HCT116 (cell line): ENCODE measurements at regions not wholly inside any gene's neighbourhood (a gene's known extent, or its start where the extent isn't known, plus 50 kb on each side); places are given as distances from the start of the nearest gene placed in this dataset.

Experiments used
- ATAC-seq: fragments of 200-7000 bp; cut with Tn5 transposase; 2 replicates; pipeline ENCODE4 v1.9.1; 2020; ENCODE audit warnings: mild to moderate bottlenecking, moderate library complexity
- BruUV-seq: library from RNA; stranded (reverse); fragments of 400-500 nt; replicated peaks from 2 replicates; lab custom pipeline; 2021; lab: Mats Ljungman, UMichigan
- CTCF ChIA-PET: fragments of 300-600 bp; sonication (Branson Sonifier 250); formaldehyde crosslinking; loops from one replicate; lab custom pipeline; 2021; ENCODE audit warnings: antibody characterized with exemption; lab: Charles Lee
- POLR2A ChIA-PET: fragments of 300-600, 350-600 bp; sonication (Branson Sonifier 250); formaldehyde crosslinking; loops from one replicate; lab custom pipeline; 2021; ENCODE audit warnings: antibody characterized with exemption; lab: Charles Lee
- RAD21 ChIA-PET, 2 experiments: fragments of 300-600 bp; sonication (Branson Sonifier 250); formaldehyde crosslinking; loops; one replicate each; lab custom pipeline; 2023; ENCODE audit warnings: low total read pairs in 2 of 2; ENCODE audit not compliant: uncharacterized antibody in 2 of 2, unreplicated experiment in 2 of 2, low non-redundant PET in 1 of 2; lab: Charles Lee
- DNase-seq: peaks from one replicate; pipeline ENCODE4 v3.0.0-alpha.2; 2010; ENCODE audit warnings: low read depth, low spot score
- H2AFZ ChIP-seq: fragments of 200-600 bp; shearing (Covaris generic), sonication (generic); 2 replicates; pipeline ENCODE4 v1.6.1; 2017; ENCODE audit warnings: low read depth, mixed run types, mixed read lengths, antibody characterized with exemption, low read length; ENCODE audit not compliant: poor library complexity, severe bottlenecking
- H3K27ac ChIP-seq: 2 replicates; pipeline ENCODE4 v1.5.1; 2012; ENCODE audit warnings: low read depth, low read length
- H3K27me3 ChIP-seq: fragments of 200-600 bp; sonication (generic); 2 replicates; pipeline ENCODE4 v1.6.1; 2016; ENCODE audit warnings: mixed run types, low read length, mixed read lengths; ENCODE audit not compliant: insufficient read depth
- H3K36me3 ChIP-seq, 2 experiments: fragments of 200-500 bp in 1 of 2; fragments of 200-600 bp in 1 of 2; sonication (Bioruptor generic) in 1 of 2; sonication (generic) in 1 of 2; 2 replicates each; pipeline versions ENCODE4 v1.5.1 to v1.6.1; 2014 to 2016; ENCODE audit warnings: low read length in 2 of 2, inconsistent platforms in 1 of 2, mixed read lengths in 1 of 2, mixed run types in 1 of 2; ENCODE audit not compliant: insufficient read depth in 2 of 2, control insufficient read depth in 1 of 2
- H3K4me1 ChIP-seq, 2 experiments: fragments of 200-600 bp in 1 of 2; sonication (generic) in 1 of 2; 2 replicates each; pipeline versions ENCODE4 v1.5.1 to v1.6.1; 2012 to 2017; ENCODE audit warnings: low read length in 2 of 2, inconsistent platforms in 1 of 2, mild to moderate bottlenecking in 1 of 2, mixed read lengths in 1 of 2, mixed run types in 1 of 2, moderate library complexity in 1 of 2; ENCODE audit not compliant: insufficient read depth in 2 of 2, control insufficient read depth in 1 of 2
- H3K4me2 ChIP-seq: fragments of 200-600 bp; sonication (generic); 2 replicates; pipeline ENCODE4 v1.6.1; 2017; ENCODE audit warnings: mixed run types, low read length, mixed read lengths
- H3K4me3 ChIP-seq, 2 experiments: fragments of 200-600 bp in 1 of 2; sonication (generic) in 1 of 2; replicated peaks in 1 of 2; 2 replicates each; pipeline ENCODE4 v1.5.1; 2011 to 2016; ENCODE audit warnings: low read length in 2 of 2, control low read depth in 1 of 2, low read depth in 1 of 2, mild to moderate bottlenecking in 1 of 2, mixed read lengths in 1 of 2, mixed run types in 1 of 2
- H3K79me2 ChIP-seq: fragments of 200-600 bp; sonication (generic); 2 replicates; pipeline ENCODE4 v1.6.1; 2017; ENCODE audit warnings: mild to moderate bottlenecking, mixed run types, low read length, moderate library complexity, mixed read lengths; ENCODE audit not compliant: insufficient read depth
- H3K9ac ChIP-seq: fragments of 200-600 bp; sonication (generic); 2 replicates; pipeline ENCODE4 v1.6.1; 2016; ENCODE audit warnings: low read length, mixed read lengths
- H3K9me2 ChIP-seq: fragments of 200-600 bp; sonication (generic), shearing (Covaris generic); 2 replicates; pipeline ENCODE4 v1.6.1; 2017; ENCODE audit warnings: mixed run types, mild to moderate bottlenecking, moderate library complexity; ENCODE audit not compliant: insufficient read depth
- H3K9me3 ChIP-seq, 2 experiments: fragments of 200-500 bp in 1 of 2; fragments of 200-600 bp in 1 of 2; sonication (Bioruptor generic) in 1 of 2; sonication (generic) in 1 of 2; 2 replicates each; pipeline ENCODE4 v1.6.1; 2014 to 2017; ENCODE audit warnings: low read length in 2 of 2, mixed read lengths in 2 of 2, inconsistent platforms in 1 of 2, low read depth in 1 of 2, mild to moderate bottlenecking in 1 of 2, mixed run types in 1 of 2, moderate library complexity in 1 of 2; ENCODE audit not compliant: control insufficient read depth in 1 of 2, insufficient read depth in 1 of 2
- H4K20me1 ChIP-seq: fragments of 200-600 bp; sonication (generic), shearing (Covaris generic); 2 replicates; pipeline ENCODE4 v1.6.1; 2017; ENCODE audit warnings: mixed run types, mild to moderate bottlenecking, moderate library complexity; ENCODE audit not compliant: insufficient read depth
- CBX3 ChIP-seq: IDR thresholded peaks from 2 replicates; pipeline ENCODE4 v1.6.1; 2012; ENCODE audit warnings: low read depth
- CEBPB ChIP-seq: IDR thresholded peaks from 2 replicates; pipeline ENCODE4 v1.6.1; 2012; ENCODE audit warnings: low read depth
- CTCF ChIP-seq, 3 experiments: fragments of 200-600 bp in 1 of 3; sonication (generic) in 1 of 3; IDR thresholded peaks in 2 of 3; conservative IDR thresholded peaks in 1 of 3; 2 replicates each; pipeline ENCODE4 v1.5.1; 2012 to 2017; ENCODE audit warnings: low read depth in 2 of 3, low read length in 2 of 3, antibody characterized with exemption in 1 of 3, borderline replicate concordance in 1 of 3, control low read depth in 1 of 3, mild to moderate bottlenecking in 1 of 3, mixed read lengths in 1 of 3, mixed run types in 1 of 3, moderate library complexity in 1 of 3; ENCODE audit not compliant: insufficient read depth in 1 of 3
- EGR1 ChIP-seq: IDR thresholded peaks from 2 replicates; pipeline ENCODE4 v1.6.1; 2012; ENCODE audit warnings: low read depth
- ELF1 ChIP-seq: IDR thresholded peaks from 2 replicates; pipeline ENCODE4 v1.6.1; 2012; ENCODE audit warnings: low read depth, borderline replicate concordance
- EZH2 ChIP-seq: fragments of 200-600 bp; sonication (generic); IDR thresholded peaks from 2 replicates; pipeline ENCODE4 v1.6.1; 2017; ENCODE audit warnings: antibody characterized with exemption, mixed run types
- EZH2phosphoT487 ChIP-seq: fragments of 200-600 bp; IDR thresholded peaks from 2 replicates; pipeline ENCODE4 v1.6.1; 2018; ENCODE audit warnings: antibody characterized with exemption, borderline replicate concordance
- FOSL1 ChIP-seq: IDR thresholded peaks from 2 replicates; pipeline ENCODE4 v1.6.1; 2012; ENCODE audit warnings: low read depth
- JUND ChIP-seq: IDR thresholded peaks from 2 replicates; pipeline ENCODE4 v1.6.1; 2012
- MAX ChIP-seq: IDR thresholded peaks from 2 replicates; pipeline ENCODE4 v1.6.1; 2012
- RAD21 ChIP-seq: IDR thresholded peaks from 2 replicates; pipeline ENCODE4 v1.6.1; 2012; ENCODE audit warnings: low read depth, mild to moderate bottlenecking
- SIN3A ChIP-seq: IDR thresholded peaks from 2 replicates; pipeline ENCODE4 v1.6.1; 2012; ENCODE audit warnings: low read depth
- SP1 ChIP-seq: IDR thresholded peaks from 2 replicates; pipeline ENCODE4 v1.6.1; 2012; ENCODE audit warnings: low read depth
- TCF7L2 ChIP-seq: IDR thresholded peaks from 2 replicates; pipeline ENCODE4 v1.7.0; 2011; ENCODE audit warnings: borderline replicate concordance, inconsistent platforms; ENCODE audit not compliant: insufficient read depth, insufficient read length; ENCODE audit errors: extremely low read depth
- YY1 ChIP-seq: IDR thresholded peaks from 2 replicates; pipeline ENCODE4 v1.6.1; 2011; ENCODE audit warnings: low read length, low read depth, moderate library complexity, mild to moderate bottlenecking; ENCODE audit not compliant: insufficient replicate concordance; ENCODE audit errors: extremely low read depth
- ZFX ChIP-seq: fragments of 450-650 bp; IDR thresholded peaks from 2 replicates; pipeline ENCODE4 v1.6.1; 2017
- ZNF274 ChIP-seq: fragments of 200-500 bp; sonication (Bioruptor generic); IDR thresholded peaks from 2 replicates; pipeline ENCODE4 v1.6.1; 2014; ENCODE audit warnings: mild to moderate bottlenecking, low read depth, low read length, inconsistent platforms
- intact Hi-C: fragments of 100-400 bp; cut with micrococcal nuclease; formaldehyde crosslinking; loops from 2 replicates; pipeline ENCODE4 v1.10.0; 2022
- TF ChIP-seq, protein P1 (sequence below): IDR thresholded peaks from 2 replicates; pipeline ENCODE4 v1.6.1; 2011; ENCODE audit warnings: mild to moderate bottlenecking, low read length, moderate library complexity; ENCODE audit not compliant: insufficient replicate concordance; ENCODE audit errors: extremely low read depth

- Histone ChIP-seq H3K4me1 (no peaks in the 10 kb centered on the region), H3K9ac (no peak overlapping the region), H3K9me2 (no peaks in the 10 kb centered on the region), H2AFZ (no peak overlapping the region), H3K79me2 (no peaks in the 10 kb centered on the region), H3K36me3 (no peaks in the 10 kb centered on the region), H4K20me1 (no peaks in the 10 kb centered on the region), H3K4me3 (no peak overlapping the region), H3K27ac (no peak overlapping the region), H3K4me2 (no peak overlapping the region), H3K27me3 (0 out of 2 replicates have a peak, but pooled peaks cover 6% of the 10 kb centered on the region), H3K9me3 (no peaks in the 10 kb centered on the region)
- RAD21 ChIA-PET: no interaction called here
- CTCF ChIA-PET: no interaction called here
- no peak for ATAC-seq
- DNase-seq: no peak
- no TSS peak for BruUV-seq
- POLR2A ChIA-PET: no interaction called here
- intact Hi-C loops: no loop called here
- no peak for TF ChIP-seq CTCF (IDR thresholded peaks at IDR 0.05 in 2 of 3, conservative IDR thresholded peaks at IDR 0.05 in 1 of 3; ENCODE audit: borderline replicate concordance in 1 of 3, insufficient read depth in 1 of 3, low read depth in 2 of 3, low read length in 2 of 3)
- no peak for TF ChIP-seq EGR1
- no peak for TF ChIP-seq CBX3
Measured at GRCh38 chr4:79551555-79551954, 143.5 kb upstream of the GK2 start.

GRCh38 chr4:79547851-79548250, 139.8 kb upstream of the GK2 start:
- DNase-seq: no peak
- RAD21 ChIA-PET: no interaction called here
- BruUV-seq: no TSS peak

More at GRCh38 chr4:79547851-79548250, 139.8 kb upstream of the GK2 start:
- H3K4me1 ChIP-seq: no peaks in the 10 kb centered on the region
- H2AFZ ChIP-seq: no peak overlapping the region
- CTCF ChIA-PET: no interaction called here
- no peaks in the 10 kb centered on the region for H3K9me3 ChIP-seq
- H3K9me2 ChIP-seq: no peaks in the 10 kb centered on the region
- H3K79me2 ChIP-seq: no peaks in the 10 kb centered on the region
- POLR2A ChIA-PET: no interaction called here
- no peaks in the 10 kb centered on the region for H3K36me3 ChIP-seq
- H4K20me1 ChIP-seq: no peaks in the 10 kb centered on the region
- no peak for ATAC-seq
- H3K9ac ChIP-seq: no peak overlapping the region
- no peak overlapping the region for H3K4me3 ChIP-seq
- H3K27me3 ChIP-seq: peaks cover 6% of the 10 kb centered on the region; the same call in 1 of the 2 replicates
- H3K4me2 ChIP-seq: no peak overlapping the region
- TF ChIP-seq ZNF274 (no peak), ELF1 (no peak), ZFX (no peak), MAX (no peak), EZH2 (no peak), EZH2phosphoT487 (no peak), YY1 (no peak), FOSL1 (no peak), CEBPB (no peak), SP1 (no peak), TCF7L2 (no peak), SIN3A (no peak), JUND (no peak), RAD21 (no peak)
- TF ChIP-seq, protein P1, sequence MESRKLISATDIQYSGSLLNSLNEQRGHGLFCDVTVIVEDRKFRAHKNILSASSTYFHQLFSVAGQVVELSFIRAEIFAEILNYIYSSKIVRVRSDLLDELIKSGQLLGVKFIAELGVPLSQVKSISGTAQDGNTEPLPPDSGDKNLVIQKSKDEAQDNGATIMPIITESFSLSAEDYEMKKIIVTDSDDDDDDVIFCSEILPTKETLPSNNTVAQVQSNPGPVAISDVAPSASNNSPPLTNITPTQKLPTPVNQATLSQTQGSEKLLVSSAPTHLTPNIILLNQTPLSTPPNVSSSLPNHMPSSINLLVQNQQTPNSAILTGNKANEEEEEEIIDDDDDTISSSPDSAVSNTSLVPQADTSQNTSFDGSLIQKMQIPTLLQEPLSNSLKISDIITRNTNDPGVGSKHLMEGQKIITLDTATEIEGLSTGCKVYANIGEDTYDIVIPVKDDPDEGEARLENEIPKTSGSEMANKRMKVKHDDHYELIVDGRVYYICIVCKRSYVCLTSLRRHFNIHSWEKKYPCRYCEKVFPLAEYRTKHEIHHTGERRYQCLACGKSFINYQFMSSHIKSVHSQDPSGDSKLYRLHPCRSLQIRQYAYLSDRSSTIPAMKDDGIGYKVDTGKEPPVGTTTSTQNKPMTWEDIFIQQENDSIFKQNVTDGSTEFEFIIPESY: no peak
- no peak overlapping the region for H3K27ac ChIP-seq
- intact Hi-C loops: no loop called here
